Heart left ventricle (tissue), 16 donors: ENCODE measurements at regions not wholly inside any gene's neighbourhood (a gene's known extent, or its start where the extent isn't known, plus 50 kb on each side); places are given as distances from the start of the nearest gene placed in this dataset.
A peak's percentile ranks its signal among the peaks of the same experiment; 100 is the strongest.

Experiments used
- ATAC-seq, 4 donors: fragments of 200-7000 bp; cut with Tn5 transposase; one replicate each; pipeline ENCODE4 v1.9.1; 2020 to 2022; ENCODE audit warnings: moderate library complexity in 4 of 4, mild to moderate bottlenecking in 3 of 4, moderate number of reproducible peaks in 1 of 4
- DNase-seq, 5 donors: peaks; one replicate each; pipeline ENCODE4 v3.0.0-alpha.2; 2020
- H3K27ac ChIP-seq, 12 donors: fragments of 200-600 bp; sonication (generic) in 4 of 12; one replicate each; pipeline versions ENCODE4 v1.5.0 to v1.8.0; 2016 to 2022; ENCODE audit warnings: mild to moderate bottlenecking in 2 of 12
- H3K27me3 ChIP-seq, 9 donors: fragments of 200-600 bp; sonication (generic) in 2 of 9; one replicate each; pipeline versions ENCODE4 v1.5.1 to v1.8.0; 2016 to 2022; ENCODE audit warnings: mild to moderate bottlenecking in 3 of 9
- H3K36me3 ChIP-seq, 9 donors: fragments of 200-600 bp; sonication (generic) in 2 of 9; one replicate each; pipeline versions ENCODE4 v1.5.0 to v1.8.0; 2018 to 2022; ENCODE audit warnings: mild to moderate bottlenecking in 2 of 9
- H3K4me1 ChIP-seq, 12 donors: fragments of 200-600 bp; sonication (generic) in 4 of 12; one replicate each; pipeline versions ENCODE4 v1.5.0 to v1.8.0; 2016 to 2022; ENCODE audit warnings: mild to moderate bottlenecking in 3 of 12
- H3K4me3 ChIP-seq, 12 donors: fragments of 200-600 bp; sonication (generic) in 4 of 12; one replicate each; pipeline versions ENCODE4 v1.5.0 to v1.8.0; 2017 to 2022; ENCODE audit warnings: mild to moderate bottlenecking in 9 of 12, moderate library complexity in 4 of 12
- H3K9me3 ChIP-seq, 12 donors: fragments of 200-600 bp; sonication (generic) in 4 of 12; one replicate each; pipeline versions ENCODE4 v1.5.0 to v1.8.0; 2016 to 2022; ENCODE audit warnings: mild to moderate bottlenecking in 1 of 12
- POLR2A ChIP-seq, 2 donors: fragments of 450-650 bp; IDR thresholded peaks; one replicate each; pipeline ENCODE4 v1.6.1; 2017; ENCODE audit warnings: antibody characterized with exemption in 2 of 2, mild to moderate bottlenecking in 2 of 2, moderate library complexity in 2 of 2
- WGBS, 4 donors: extraction: QIAGEN DNeasy Blood & Tissue Kit in 2 of 4; methylation state at CpG; one replicate each; pipeline versions ENCODE4 v1.1.5 to v1.1.7; 2013 to 2018; 5-methylcytosine and 5-hydroxymethylcytosine counted together
- intact Hi-C, 10 donors: fragments of 100-400 bp; cut with DNase I; formaldehyde crosslinking; loops; one replicate each; pipeline versions ENCODE4 v1.11.1 to v1.14.2; 2022
- TF ChIP-seq, protein P1 (sequence below), 12 donors: fragments of 200-600 bp; sonication (generic) in 4 of 12; IDR thresholded peaks; one replicate each; pipeline versions ENCODE4 v1.5.0 to v1.8.0; 2018 to 2022; ENCODE audit warnings: antibody characterized with exemption in 12 of 12, mild to moderate bottlenecking in 5 of 12
- donor health status: ischemic (EF 13 %, LVEDD 7.1; RV severe dilation, severe dysfunction).
- donor health status: healthy with polysubstance abuse.
- donor health status: DM: no; HTN: yes; CAD: no.
- donor health status: DM: no; HTN: no; CAD: no.
- donor health status: ischemic (EF 25% LVEDD 6.9; RV normal size, moderate dysfunction).
- donor health status: ischemic (EF 25% LVEDD 5.7; RV mildly dilated, moderate dysfunction).
- donor health status: healthy.
- donor health status: DM: yes; HTN: yes; CAD: no.
- donor health status: ischemic (EF 35%, LVEDD 5.7; RV mildly dilated, moderate dysfunction).
- donor health status: nonischemic (EF 11% LVEDD 7.7; RV severe dilation, severe dysfunction).
- donor health status: DM: yes; HTN: yes; CAD: no.
- donor health status: PGD.
- donor health status: ischemic (EF 29% LVEDD 5.4; RV normal size, mild dysfunction).
- donor health status: nonischemic (EF 23%, LVEDD 6.1; RV moderate dilation, normal function).

DNA sequence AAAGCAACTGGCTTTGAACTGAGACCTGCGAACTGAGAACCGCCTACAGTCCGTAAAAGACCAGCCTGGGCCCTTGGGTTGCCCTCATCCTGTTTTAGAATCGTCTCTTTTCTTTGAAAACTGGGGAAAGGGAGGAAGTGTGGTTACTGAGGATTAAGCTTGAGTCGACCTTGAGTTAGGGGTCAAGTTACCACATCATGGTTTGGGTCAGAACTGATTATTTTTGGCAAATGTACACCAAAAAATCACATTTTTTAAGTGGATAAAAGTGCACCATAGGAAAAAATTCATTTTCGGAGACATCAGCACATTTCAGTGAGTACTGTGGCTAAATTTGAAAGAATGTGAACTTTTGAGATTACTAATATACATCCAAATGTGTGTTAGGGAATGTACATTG, 76.9 kb upstream of the KAZN start:
- WGBS, 4 donors = 65 to 75% (median 68%) methylated on average over 6 of the region's 6 CpGs
- no peaks in the 10 kb centered on the region for H3K36me3 ChIP-seq
- DNase-seq = no peak
- peaks cover 0 to 13% (median 0%) of the 10 kb centered on the region in 9 donors for H3K27me3 ChIP-seq
- H3K4me1 ChIP-seq = peaks cover 0 to 12% (median 0%) of the 10 kb centered on the region in 12 donors
- no peaks in the 10 kb centered on the region for H3K9me3 ChIP-seq
- peak overlapping the region in 5 of 12 donors; percentile 0 to 66 (median 47) for H3K27ac ChIP-seq
- no peak for TF ChIP-seq POLR2A (IDR thresholded peaks at IDR 0.05)
- TF ChIP-seq, protein P1, sequence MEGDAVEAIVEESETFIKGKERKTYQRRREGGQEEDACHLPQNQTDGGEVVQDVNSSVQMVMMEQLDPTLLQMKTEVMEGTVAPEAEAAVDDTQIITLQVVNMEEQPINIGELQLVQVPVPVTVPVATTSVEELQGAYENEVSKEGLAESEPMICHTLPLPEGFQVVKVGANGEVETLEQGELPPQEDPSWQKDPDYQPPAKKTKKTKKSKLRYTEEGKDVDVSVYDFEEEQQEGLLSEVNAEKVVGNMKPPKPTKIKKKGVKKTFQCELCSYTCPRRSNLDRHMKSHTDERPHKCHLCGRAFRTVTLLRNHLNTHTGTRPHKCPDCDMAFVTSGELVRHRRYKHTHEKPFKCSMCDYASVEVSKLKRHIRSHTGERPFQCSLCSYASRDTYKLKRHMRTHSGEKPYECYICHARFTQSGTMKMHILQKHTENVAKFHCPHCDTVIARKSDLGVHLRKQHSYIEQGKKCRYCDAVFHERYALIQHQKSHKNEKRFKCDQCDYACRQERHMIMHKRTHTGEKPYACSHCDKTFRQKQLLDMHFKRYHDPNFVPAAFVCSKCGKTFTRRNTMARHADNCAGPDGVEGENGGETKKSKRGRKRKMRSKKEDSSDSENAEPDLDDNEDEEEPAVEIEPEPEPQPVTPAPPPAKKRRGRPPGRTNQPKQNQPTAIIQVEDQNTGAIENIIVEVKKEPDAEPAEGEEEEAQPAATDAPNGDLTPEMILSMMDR (IDR thresholded peaks at IDR 0.05) = no peak
- intact Hi-C loops = no loop called here
- H3K4me3 ChIP-seq = no peak overlapping the region
- ATAC-seq = no peak

DNA sequence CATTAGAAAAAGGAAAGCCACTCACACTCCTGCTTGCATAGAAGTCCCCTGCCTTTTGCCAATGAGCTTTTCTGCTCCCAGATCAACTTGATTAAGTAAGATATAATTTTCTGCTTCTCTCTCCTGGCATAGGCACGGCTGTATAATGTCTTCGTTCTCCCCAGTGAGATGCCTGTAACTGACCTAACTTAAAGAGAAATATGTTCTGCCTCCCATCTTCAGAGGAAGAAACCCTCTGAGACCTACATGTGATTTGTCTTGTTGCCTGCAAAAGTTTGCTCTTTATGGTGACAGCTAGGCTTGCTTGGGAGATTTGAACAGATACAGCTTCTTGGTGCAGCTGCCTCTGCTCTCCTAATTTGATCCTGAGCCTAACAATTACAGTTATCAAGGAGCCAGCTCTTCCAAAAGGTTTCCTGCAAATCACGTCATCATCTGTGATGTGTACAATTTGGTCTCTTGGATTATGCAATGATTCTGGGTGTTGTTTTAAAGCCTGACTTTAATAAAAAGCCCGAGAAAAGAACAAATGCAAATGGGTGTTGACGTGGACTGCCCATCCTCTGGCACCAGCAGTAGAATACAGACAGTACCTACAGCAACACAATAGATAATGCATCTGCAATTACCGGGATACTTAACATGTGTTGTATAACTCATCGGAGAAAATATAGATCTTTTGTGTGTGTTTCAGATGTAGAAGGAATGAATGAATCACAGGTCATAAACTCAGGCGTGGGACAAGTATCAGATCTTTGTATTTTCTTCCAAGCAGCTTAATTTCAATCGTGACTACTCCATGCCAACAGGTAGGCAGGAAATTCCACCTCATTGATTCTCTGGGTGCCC, 76.2 kb upstream of the KAZN start:
- DNase-seq (no peak), ATAC-seq (peak; percentile 51 to 84 (median 75))
- WGBS, 4 donors = 60 to 75% (median 66%) methylated on average over 9 of the region's 9 CpGs
- intact Hi-C loops = no loop called here
- Histone ChIP-seq H3K4me1 (peaks cover 0 to 12% (median 0%) of the 10 kb centered on the region in 12 donors), H3K36me3 (no peaks in the 10 kb centered on the region), H3K4me3 (no peak overlapping the region), H3K27me3 (peaks cover 0 to 13% (median 0%) of the 10 kb centered on the region in 9 donors), H3K9me3 (no peaks in the 10 kb centered on the region), H3K27ac (peak overlapping the region in 6 of 12 donors; percentile 19 to 66 (median 50))
- TF ChIP-seq, protein P1 (IDR thresholded peaks at IDR 0.05) = no peak
- no peak for TF ChIP-seq POLR2A (IDR thresholded peaks at IDR 0.05)

DNA sequence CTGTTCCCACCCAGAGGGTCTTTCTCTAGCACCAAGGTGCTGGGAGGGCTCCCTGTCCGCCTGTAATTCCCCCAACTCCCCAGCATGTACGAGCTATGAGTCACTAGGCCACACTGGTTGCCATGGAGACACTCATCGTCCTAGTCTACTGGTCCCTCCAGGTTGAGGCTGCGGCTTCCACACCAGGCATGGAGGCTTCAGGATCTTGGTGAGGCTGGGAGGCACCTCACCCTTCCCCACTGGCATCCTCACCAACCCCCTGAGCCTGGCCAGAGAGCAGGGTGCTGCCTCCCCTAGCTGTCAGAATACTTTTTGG, 75.6 kb upstream of the KAZN start:
- DNase-seq (peak in 3 of 5 donors; percentile 26 to 58 (median 45)), ATAC-seq (peak; percentile 51 to 88 (median 69))
- TF ChIP-seq, protein P1 (IDR thresholded peaks at IDR 0.05) = no peak
- TF ChIP-seq POLR2A (IDR thresholded peaks at IDR 0.05) = no peak
- Histone ChIP-seq H3K4me3 (no peak overlapping the region), H3K27ac (peak overlapping the region in 6 of 12 donors; percentile 19 to 57 (median 43)), H3K36me3 (no peaks in the 10 kb centered on the region), H3K9me3 (no peaks in the 10 kb centered on the region), H3K4me1 (peaks cover 0 to 8% (median 0%) of the 10 kb centered on the region in 12 donors), H3K27me3 (peaks cover 0 to 13% (median 0%) of the 10 kb centered on the region in 9 donors)
- intact Hi-C loops = no loop called here
- WGBS, 4 donors = 38 to 59% (median 54%) methylated on average over 4 of the region's 4 CpGs

DNA sequence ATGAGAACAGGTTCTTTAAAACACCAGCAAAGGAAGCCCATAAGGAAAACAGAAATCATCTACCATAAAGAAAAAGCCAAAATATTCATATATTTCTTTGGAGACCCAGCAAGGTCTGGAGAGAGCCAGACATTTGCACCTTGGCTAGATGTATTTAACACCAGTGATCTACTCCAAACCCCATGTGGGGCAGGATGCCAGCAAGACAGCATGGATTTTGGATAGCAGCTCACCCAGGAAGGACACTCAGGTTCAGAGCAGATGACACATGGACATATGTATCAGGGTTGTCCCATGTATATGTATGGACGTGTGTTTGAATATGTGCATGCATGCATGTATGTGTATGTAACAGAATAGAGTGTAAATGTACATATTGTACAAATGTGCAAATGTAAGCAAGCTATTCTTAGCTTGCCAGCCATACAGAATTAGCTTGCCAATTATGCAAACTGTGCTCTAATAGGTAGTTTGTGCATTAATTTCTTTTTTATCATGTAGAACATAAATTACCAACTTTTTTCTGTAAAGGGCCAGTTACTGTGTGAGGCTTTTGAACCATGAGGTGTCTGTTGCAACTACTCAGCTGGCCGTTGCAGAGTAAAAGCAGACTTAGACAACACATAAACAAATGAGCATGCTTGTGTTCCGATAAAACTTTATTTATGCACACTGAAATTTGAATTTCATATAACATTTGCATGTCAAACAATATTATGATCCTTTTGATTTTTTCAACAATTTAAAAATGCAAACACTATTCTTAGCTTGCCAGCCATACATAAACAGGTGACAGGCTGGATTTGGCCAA, 73.5 kb upstream of the KAZN start:
- ATAC-seq = no peak
- no peak overlapping the region for H3K4me3 ChIP-seq

More for the DNA sequence above, 73.5 kb upstream of the KAZN start:
- intact Hi-C loops = no loop called here
- H3K27ac ChIP-seq = no peak overlapping the region
- H3K4me1 ChIP-seq = peaks cover 0 to 8% (median 0%) of the 10 kb centered on the region in 12 donors
- 70 to 86% (median 79%) methylated on average over 3 of the region's 3 CpGs for WGBS, 4 donors
- H3K36me3 ChIP-seq = no peaks in the 10 kb centered on the region
- TF ChIP-seq POLR2A (IDR thresholded peaks at IDR 0.05) = no peak
- TF ChIP-seq, protein P1 (IDR thresholded peaks at IDR 0.05) = no peak
- no peaks in the 10 kb centered on the region for H3K9me3 ChIP-seq
- DNase-seq = no peak
- peaks cover 0 to 4% (median 0%) of the 10 kb centered on the region in 9 donors for H3K27me3 ChIP-seq
